K562 (cell line): ENCODE measurements at regions not wholly inside any gene's neighbourhood (a gene's known extent, or its start where the extent isn't known, plus 50 kb on each side); places are given as distances from the start of the nearest gene placed in this dataset.

Experiments used
- CBFB ChIP-seq: sonication (generic); formaldehyde crosslinking; IDR thresholded peaks from 2 replicates; pipeline ENCODE4 v1.4.0; 2020; ENCODE audit warnings: mild to moderate bottlenecking, missing genetic modification reagents
- CHD2 ChIP-seq: IDR thresholded peaks from 2 replicates; pipeline ENCODE4 v1.6.1; 2011; ENCODE audit warnings: low read depth, low read length
- DDX20 ChIP-seq: fragments of 450-650 bp; IDR thresholded peaks from 2 replicates; pipeline ENCODE4 v1.6.1; 2016; ENCODE audit warnings: missing genetic modification characterization, low read depth, mild to moderate bottlenecking, missing compliant biosample characterization, moderate library complexity
- EGR1 ChIP-seq: fragments of 450-650 bp; conservative IDR thresholded peaks from 2 replicates; pipeline ENCODE4 v1.6.1; 2017; ENCODE audit warnings: mild to moderate bottlenecking
- EP300 ChIP-seq: IDR thresholded peaks from 2 replicates; pipeline ENCODE4 v1.6.1; 2012; ENCODE audit warnings: low read length, improper control_type of control experiment
- GABPB1 ChIP-seq: sonication (generic); formaldehyde crosslinking; IDR thresholded peaks from 2 replicates; pipeline ENCODE4 v1.8.0; 2022; ENCODE audit warnings: mild to moderate bottlenecking, missing genetic modification reagents
- RAD21 ChIP-seq, 2 experiments: fragments of 250-450 bp in 1 of 2; fragments of 450-650 bp in 1 of 2; sonication (Bioruptor Pico) in 1 of 2; formaldehyde crosslinking in 1 of 2; IDR thresholded peaks in 1 of 2; conservative IDR thresholded peaks in 1 of 2; 2 replicates each; pipeline versions ENCODE4 v1.4.0 to v1.8.0; 2020 to 2022; ENCODE audit warnings: mild to moderate bottlenecking in 2 of 2, moderate library complexity in 1 of 2
- REST ChIP-seq, 2 experiments: fragments of 450-650 bp; formaldehyde crosslinking in 1 of 2; IDR thresholded peaks; 2 replicates each; pipeline versions ENCODE4 v1.4.0 to v1.6.1; 2014 to 2020; ENCODE audit warnings: mild to moderate bottlenecking in 2 of 2, borderline replicate concordance in 1 of 2, low read depth in 1 of 2
- RNF2 ChIP-seq: sonication (generic); IDR thresholded peaks from 2 replicates; pipeline ENCODE4 v1.6.1; 2016
- SMARCC2 ChIP-seq: fragments of 450-650 bp; IDR thresholded peaks from 2 replicates; pipeline ENCODE4 v1.6.1; 2017; ENCODE audit warnings: antibody characterized with exemption, moderate library complexity, mild to moderate bottlenecking, low read depth
- SMC3 ChIP-seq: conservative IDR thresholded peaks from 2 replicates; pipeline ENCODE4 v1.6.1; 2011; ENCODE audit warnings: low read depth, low read length, improper control_type of control experiment; ENCODE audit not compliant: insufficient read depth
- TAF1 ChIP-seq: IDR thresholded peaks from 2 replicates; pipeline ENCODE4 v1.6.1; 2011; ENCODE audit warnings: mild to moderate bottlenecking, low read length, moderate library complexity; ENCODE audit not compliant: insufficient read depth, control insufficient read depth, severe bottlenecking; ENCODE audit errors: extremely low read depth
- ZNF197 ChIP-seq: fragments of 200-800 bp; sonication (Bioruptor generic); IDR thresholded peaks from 2 replicates; pipeline ENCODE4 v1.6.1; 2016; ENCODE audit warnings: low read depth, missing genetic modification characterization, missing compliant biosample characterization

- TF ChIP-seq TAF1, result no peak
- TF ChIP-seq CHD2, result no peak
- TF ChIP-seq DDX20 (tag), result no peak
- TF ChIP-seq EGR1, result no peak
- no peak for TF ChIP-seq RAD21 (CRISPR knock-in tag; conservative IDR thresholded peaks at IDR 0.05 in 1 of 2, IDR thresholded peaks at IDR 0.05 in 1 of 2)
- no peak for TF ChIP-seq SMARCC2
- no peak for TF ChIP-seq ZNF197
- no peak for TF ChIP-seq SMC3
- TF ChIP-seq GABPB1 (CRISPR knock-in tag), result no peak
- TF ChIP-seq REST (IDR thresholded peaks at IDR 0.05; ENCODE audit: borderline replicate concordance), result no peak
- no peak for TF ChIP-seq REST (CRISPR knock-in tag; IDR thresholded peaks at IDR 0.05; ENCODE audit: low read depth)
- TF ChIP-seq RNF2, result no peak
- no peak for TF ChIP-seq EP300
- TF ChIP-seq CBFB, result no peak
Measured at GRCh38 chr15:87609474-87609873, 647.1 kb downstream of the NTRK3 start.
